DMS53 treated with DMSO at 0.1 percent for 48 hours (cell line): ENCODE measurements at regions not wholly inside any gene's neighbourhood (a gene's known extent, or its start where the extent isn't known, plus 50 kb on each side); places are given as distances from the start of the nearest gene placed in this dataset.

Experiments used
- DNase-seq: peaks from one replicate; lab custom pipeline; 2025; ENCODE audit not compliant: unreplicated experiment; lab: John Stamatoyannopoulos, UW

GRCh38 chr6:91743756-91744155, 1156.9 kb upstream of the MAP3K7 start:
- no peak for DNase-seq

GRCh38 chr6:91731939-91732338, 1145.1 kb upstream of the MAP3K7 start:
- DNase-seq = no peak

- DNase-seq = peak; percentile 46
These were observed 1143.8 kb upstream of the MAP3K7 start for GRCh38 chr6:91730710-91731109.

GRCh38 chr6:91720324-91720723, 1133.5 kb upstream of the MAP3K7 start:
- DNase-seq = peak; percentile 9

GRCh38 chr6:91719414-91719813, 1132.5 kb upstream of the MAP3K7 start:
- no peak for DNase-seq

GRCh38 chr6:91718198-91718597, 1131.3 kb upstream of the MAP3K7 start:
- no peak for DNase-seq

- DNase-seq = no peak
These were observed 1130.2 kb upstream of the MAP3K7 start for GRCh38 chr6:91717094-91717493.

GRCh38 chr6:91716361-91716760, 1129.5 kb upstream of the MAP3K7 start:
- DNase-seq = no peak

GRCh38 chr6:91715171-91715805, 1128.4 kb upstream of the MAP3K7 start:
- DNase-seq = no peak

GRCh38 chr6:91713911-91714310, 1127.0 kb upstream of the MAP3K7 start:
- DNase-seq = no peak

GRCh38 chr6:91711518-91711917, 1124.6 kb upstream of the MAP3K7 start:
- DNase-seq = no peak

GRCh38 chr6:91710342-91710741, 1123.5 kb upstream of the MAP3K7 start:
- no peak for DNase-seq

GRCh38 chr6:91708534-91708933, 1121.7 kb upstream of the MAP3K7 start:
- DNase-seq = peak; percentile 33

- DNase-seq = no peak
These were observed 1118.8 kb upstream of the MAP3K7 start for GRCh38 chr6:91705646-91706045.

GRCh38 chr6:91704531-91704930, 1117.7 kb upstream of the MAP3K7 start:
- DNase-seq = no peak

GRCh38 chr6:91697010-91697695, 1110.3 kb upstream of the MAP3K7 start:
- peak; percentile 36 for DNase-seq

GRCh38 chr6:91695221-91695620, 1108.3 kb upstream of the MAP3K7 start:
- no peak for DNase-seq

GRCh38 chr6:91694016-91694654, 1107.3 kb upstream of the MAP3K7 start:
- DNase-seq = no peak

GRCh38 chr6:91691449-91691848, 1104.6 kb upstream of the MAP3K7 start:
- no peak for DNase-seq

- no peak for DNase-seq
These were observed 1096.4 kb upstream of the MAP3K7 start for GRCh38 chr6:91683240-91683639.

- no peak for DNase-seq
These were observed 1094.4 kb upstream of the MAP3K7 start for GRCh38 chr6:91681296-91681695.

GRCh38 chr6:91678679-91679446, 1092.0 kb upstream of the MAP3K7 start:
- no peak for DNase-seq
